Tibial nerve (tissue), 4 donors: ENCODE measurements at regions not wholly inside any gene's neighbourhood (a gene's known extent, or its start where the extent isn't known, plus 50 kb on each side); places are given as distances from the start of the nearest gene placed in this dataset.
"Not testable (repeated sequence)": the region's sequence is repeated elsewhere in the genome, so short reads cannot be mapped to it uniquely, and the experiment has no call there.

Experiments
- DNase-seq, 2 donors: peaks; one replicate each; pipeline ENCODE4 v3.0.0-alpha.2; 2019; ENCODE audit warnings: low spot score in 2 of 2
- H3K27ac ChIP-seq, 4 donors: fragments of 200-600 bp; sonication (generic) in 3 of 4; one replicate each; pipeline ENCODE4 v1.5.1; 2017 to 2019; ENCODE audit warnings: mild to moderate bottlenecking in 1 of 4
- H3K27me3 ChIP-seq, 2 donors: fragments of 200-600 bp; sonication (generic) in 1 of 2; one replicate each; pipeline versions ENCODE4 v1.5.1 to v1.6.0; 2017 to 2019
- H3K36me3 ChIP-seq, 3 donors: fragments of 200-600 bp; sonication (generic); one replicate each; pipeline ENCODE4 v1.5.1; 2018 to 2019
- H3K4me1 ChIP-seq, 4 donors: fragments of 200-600 bp; sonication (generic) in 3 of 4; one replicate each; pipeline ENCODE4 v1.5.1; 2017 to 2019
- H3K4me3 ChIP-seq, 4 donors: fragments of 200-600 bp; sonication (generic) in 3 of 4; one replicate each; pipeline ENCODE4 v1.5.1; 2017 to 2019; ENCODE audit warnings: mild to moderate bottlenecking in 1 of 4, moderate library complexity in 1 of 4
- H3K9me3 ChIP-seq, 4 donors: fragments of 200-600 bp; sonication (generic) in 3 of 4; one replicate each; pipeline ENCODE4 v1.5.1; 2017 to 2019
- EP300 ChIP-seq, 2 donors: sonication (generic); formaldehyde crosslinking; IDR thresholded peaks; one replicate each; pipeline ENCODE4 v1.6.1; 2017; ENCODE audit warnings: antibody characterized with exemption in 2 of 2, mild to moderate bottlenecking in 1 of 2
- POLR2A ChIP-seq, 2 donors: fragments of 450-650 bp; IDR thresholded peaks; one replicate each; pipeline ENCODE4 v1.6.1; 2017; ENCODE audit warnings: antibody characterized with exemption in 2 of 2, mild to moderate bottlenecking in 2 of 2, moderate library complexity in 2 of 2
- WGBS, 2 donors: methylation state at CpG; one replicate each; pipeline ENCODE4 v1.1.5; 2018; 5-methylcytosine and 5-hydroxymethylcytosine counted together
- TF ChIP-seq, protein P1 (sequence below), 5 experiments: fragments of 200-600 bp in 3 of 5; fragments of 450-650 bp in 2 of 5; sonication (generic) in 3 of 5; IDR thresholded peaks; one replicate each; pipeline ENCODE4 v1.5.1; 2016 to 2019; ENCODE audit warnings: antibody characterized with exemption in 5 of 5, mild to moderate bottlenecking in 3 of 5, moderate library complexity in 2 of 5

DNA sequence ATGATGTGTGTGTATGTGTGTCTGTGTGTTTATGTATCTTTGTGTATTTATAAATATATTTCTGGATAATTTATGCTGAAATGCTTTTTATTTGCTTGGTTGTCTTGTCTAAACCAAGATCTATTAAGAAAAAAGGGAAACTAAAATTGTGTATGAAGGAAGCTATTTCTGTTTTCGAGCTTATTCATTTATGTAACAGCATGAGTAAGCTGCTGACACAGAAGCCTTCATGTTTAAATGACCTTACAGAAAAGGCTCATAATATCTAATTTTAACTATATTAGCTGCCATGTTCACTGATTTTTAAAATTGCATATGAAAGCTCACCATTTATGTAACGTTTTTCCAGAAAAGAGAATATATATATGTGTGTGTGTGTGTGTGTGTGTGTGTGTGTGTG lies 392.8 kb downstream of the PTH2R start:
- Histone ChIP-seq H3K9me3 (no peaks in the 10 kb centered on the region), H3K27ac (no peak overlapping the region), H3K36me3 (no peaks in the 10 kb centered on the region), H3K27me3 (no peaks in the 10 kb centered on the region), H3K4me1 (no peaks in the 10 kb centered on the region), H3K4me3 (no peak overlapping the region)
- no peak for DNase-seq
- no peak for TF ChIP-seq POLR2A (IDR thresholded peaks at IDR 0.05)
- TF ChIP-seq, protein P1, sequence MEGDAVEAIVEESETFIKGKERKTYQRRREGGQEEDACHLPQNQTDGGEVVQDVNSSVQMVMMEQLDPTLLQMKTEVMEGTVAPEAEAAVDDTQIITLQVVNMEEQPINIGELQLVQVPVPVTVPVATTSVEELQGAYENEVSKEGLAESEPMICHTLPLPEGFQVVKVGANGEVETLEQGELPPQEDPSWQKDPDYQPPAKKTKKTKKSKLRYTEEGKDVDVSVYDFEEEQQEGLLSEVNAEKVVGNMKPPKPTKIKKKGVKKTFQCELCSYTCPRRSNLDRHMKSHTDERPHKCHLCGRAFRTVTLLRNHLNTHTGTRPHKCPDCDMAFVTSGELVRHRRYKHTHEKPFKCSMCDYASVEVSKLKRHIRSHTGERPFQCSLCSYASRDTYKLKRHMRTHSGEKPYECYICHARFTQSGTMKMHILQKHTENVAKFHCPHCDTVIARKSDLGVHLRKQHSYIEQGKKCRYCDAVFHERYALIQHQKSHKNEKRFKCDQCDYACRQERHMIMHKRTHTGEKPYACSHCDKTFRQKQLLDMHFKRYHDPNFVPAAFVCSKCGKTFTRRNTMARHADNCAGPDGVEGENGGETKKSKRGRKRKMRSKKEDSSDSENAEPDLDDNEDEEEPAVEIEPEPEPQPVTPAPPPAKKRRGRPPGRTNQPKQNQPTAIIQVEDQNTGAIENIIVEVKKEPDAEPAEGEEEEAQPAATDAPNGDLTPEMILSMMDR (IDR thresholded peaks at IDR 0.05): no peak
- no peak for TF ChIP-seq EP300 (IDR thresholded peaks at IDR 0.05)
- 56 to 63% methylated on average over 2 of the region's 2 CpGs for WGBS, 2 donors

DNA sequence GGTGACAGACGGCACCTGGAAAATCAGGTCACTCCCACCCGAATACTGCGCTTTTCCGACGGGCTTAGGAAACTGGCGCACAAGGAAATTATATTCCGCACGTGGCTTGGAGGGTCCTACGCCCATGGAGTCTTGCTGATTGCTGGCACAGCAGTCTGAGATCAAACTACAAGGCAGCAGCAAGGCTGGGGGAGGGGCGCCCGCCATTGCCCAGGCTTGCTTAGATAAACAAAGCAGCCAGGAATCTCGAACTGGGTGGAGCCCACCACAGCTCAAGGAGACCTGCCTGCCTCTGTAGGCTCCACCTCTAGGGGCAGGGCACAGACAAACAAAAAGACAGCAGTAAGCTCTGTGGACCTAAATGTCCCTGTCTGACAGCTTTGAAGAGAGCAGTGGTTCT lies 394.3 kb downstream of the PTH2R start:
- H3K4me1 ChIP-seq, H3K4me3 ChIP-seq, H3K27me3 ChIP-seq, DNase-seq, H3K27ac ChIP-seq, H3K36me3 ChIP-seq, H3K9me3 ChIP-seq: not testable (repeated sequence)
- 87 to 88% methylated on average over 12 of the region's 12 CpGs for WGBS, 2 donors

DNA sequence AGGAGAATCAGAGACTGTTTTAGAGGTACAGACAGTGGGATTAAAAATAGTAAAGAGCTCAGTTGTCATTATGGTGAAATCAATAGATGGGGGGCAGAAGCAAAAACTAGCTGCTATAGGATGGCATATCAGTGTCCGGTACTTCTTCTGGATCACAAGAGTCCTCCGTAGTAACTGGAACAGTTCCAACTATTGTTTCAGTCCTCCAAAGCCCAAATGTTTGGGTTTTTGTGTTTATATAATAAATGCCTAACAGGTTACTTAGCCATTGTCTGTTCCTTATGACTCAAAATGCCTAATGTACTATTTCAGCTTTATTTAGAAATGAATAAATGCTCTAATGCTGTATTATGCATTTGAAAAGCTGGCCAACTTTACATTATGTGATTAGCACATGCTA lies 401.2 kb downstream of the PTH2R start:
- Histone ChIP-seq H3K36me3 (no peaks in the 10 kb centered on the region), H3K27me3 (no peaks in the 10 kb centered on the region), H3K4me3 (no peak overlapping the region), H3K4me1 (no peaks in the 10 kb centered on the region), H3K27ac (no peak overlapping the region), H3K9me3 (peaks cover 0 to 2% (median 0%) of the 10 kb centered on the region in 4 donors)
- no peak for TF ChIP-seq POLR2A (IDR thresholded peaks at IDR 0.05)
- TF ChIP-seq, protein P1 (IDR thresholded peaks at IDR 0.05): no peak
- no peak for TF ChIP-seq EP300 (IDR thresholded peaks at IDR 0.05)
- DNase-seq: no peak
- WGBS, 2 donors: 28 to 48% methylated on average over 2 of the region's 2 CpGs

DNA sequence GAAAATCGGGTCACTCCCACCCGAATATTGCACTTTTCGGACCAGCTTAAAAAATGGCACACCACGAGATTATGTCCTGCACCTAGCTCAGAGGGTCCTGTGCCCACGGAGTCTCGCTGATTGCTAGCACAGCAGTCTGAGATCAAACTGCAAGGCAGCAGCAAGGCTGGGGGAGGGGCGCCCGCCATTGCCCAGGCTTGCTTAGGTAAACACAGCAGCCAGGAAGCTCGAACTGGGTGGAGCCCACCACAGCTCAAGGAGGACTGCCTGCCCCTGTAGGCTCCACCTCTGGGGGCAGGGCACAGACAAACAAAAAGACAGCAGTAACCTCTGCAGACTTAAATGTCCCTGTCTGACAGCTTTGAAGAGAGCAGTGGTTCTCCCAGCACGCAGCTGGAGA lies 405.3 kb downstream of the PTH2R start:
- H3K4me3 ChIP-seq, H3K36me3 ChIP-seq, H3K4me1 ChIP-seq, DNase-seq, H3K9me3 ChIP-seq, H3K27ac ChIP-seq, H3K27me3 ChIP-seq: not testable (repeated sequence)
- 68 to 72% methylated on average over 6 to 9 of the region's 10 CpGs for WGBS, 2 donors

DNA sequence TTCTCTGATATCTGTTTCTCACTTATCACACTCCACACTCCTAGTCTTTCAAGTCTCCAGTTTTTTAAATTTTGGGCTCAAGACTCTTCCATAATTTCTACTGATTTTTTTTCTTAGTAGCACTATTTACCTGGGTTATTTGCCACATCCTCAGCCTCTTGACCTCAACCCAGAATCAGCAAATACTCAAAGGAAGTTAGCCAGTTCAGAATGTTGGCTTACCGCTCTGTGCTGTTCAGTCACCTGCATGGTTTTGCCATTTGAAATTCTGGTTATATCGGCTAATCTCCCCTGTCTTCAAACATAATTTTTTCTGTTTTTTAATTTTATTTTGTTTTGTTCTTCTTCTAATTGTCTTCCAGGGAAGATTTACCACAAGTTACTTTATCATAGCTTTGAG lies 412.6 kb downstream of the PTH2R start:
- Histone ChIP-seq H3K4me1 (no peaks in the 10 kb centered on the region), H3K27me3 (no peaks in the 10 kb centered on the region), H3K4me3 (no peak overlapping the region), H3K9me3 (no peaks in the 10 kb centered on the region), H3K36me3 (no peaks in the 10 kb centered on the region), H3K27ac (no peak overlapping the region)
- TF ChIP-seq, protein P1 (IDR thresholded peaks at IDR 0.05): no peak
- no peak for TF ChIP-seq POLR2A (IDR thresholded peaks at IDR 0.05)
- TF ChIP-seq EP300 (IDR thresholded peaks at IDR 0.05): no peak
- 90 to 93% methylated on average over 2 of the region's 2 CpGs for WGBS, 2 donors
- DNase-seq: no peak

DNA sequence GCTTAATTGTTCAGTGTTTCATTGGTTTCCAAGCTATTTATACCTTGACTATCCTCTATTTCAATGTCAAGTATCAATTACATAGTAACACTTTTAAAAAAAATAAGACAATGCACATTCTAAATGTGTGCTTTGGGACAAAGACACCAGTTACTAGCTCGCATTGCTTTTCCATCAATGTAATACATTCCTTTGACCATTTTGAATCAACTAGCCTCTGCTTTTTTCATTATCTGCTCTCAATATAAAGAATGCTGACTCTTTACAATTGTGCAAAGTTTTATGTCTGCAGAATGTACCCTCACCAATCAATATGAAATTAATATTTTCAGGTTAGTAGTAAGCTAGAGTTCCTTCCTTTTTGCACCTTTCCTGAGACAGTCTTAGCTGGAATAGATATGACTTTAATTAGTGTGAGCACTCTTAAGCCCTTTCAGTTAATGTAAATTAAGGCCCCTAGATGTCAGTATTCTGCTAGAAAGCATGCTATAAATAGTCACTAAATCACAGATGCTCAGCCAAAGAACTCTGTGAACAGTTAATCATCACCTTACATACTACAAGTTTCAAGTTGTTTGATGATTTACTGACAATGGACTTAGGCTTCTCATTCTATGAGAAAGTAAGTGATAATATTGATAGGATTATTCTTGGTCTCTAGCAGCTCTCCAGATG lies 413.6 kb downstream of the PTH2R start:
- Histone ChIP-seq H3K27me3 (no peaks in the 10 kb centered on the region), H3K4me1 (no peaks in the 10 kb centered on the region), H3K36me3 (no peaks in the 10 kb centered on the region), H3K27ac (no peak overlapping the region), H3K9me3 (no peaks in the 10 kb centered on the region), H3K4me3 (no peak overlapping the region)
- TF ChIP-seq, protein P1 (IDR thresholded peaks at IDR 0.05): peak in 2 of 5 experiments; percentile 5 to 8
- no peak for TF ChIP-seq EP300 (IDR thresholded peaks at IDR 0.05)
- DNase-seq: no peak
- 28 to 29% methylated on average over 1 of the region's 1 CpG for WGBS, 2 donors
